Adipocyte (in vitro differentiated cells): ENCODE measurements at regions not wholly inside any gene's neighbourhood (a gene's known extent, or its start where the extent isn't known, plus 50 kb on each side); places are given as distances from the start of the nearest gene placed in this dataset.

ENCODE experiments used
- DNase-seq: peaks from one replicate; pipeline ENCODE4 v3.0.0-alpha.2; 2015; ENCODE audit warnings: low read depth
- H3K27me3 ChIP-seq: replicated peaks from 2 replicates; pipeline ENCODE4 v1.7.0; 2013; ENCODE audit warnings: mild to moderate bottlenecking, low read length, moderate library complexity; ENCODE audit not compliant: control insufficient read depth, insufficient read depth
- H3K36me3 ChIP-seq: 2 replicates; pipeline ENCODE4 v1.7.0; 2013; ENCODE audit warnings: low read length, mild to moderate bottlenecking, moderate library complexity; ENCODE audit not compliant: control insufficient read depth, insufficient read depth, severe bottlenecking
- H3K4me1 ChIP-seq: 2 replicates; pipeline ENCODE4 v1.7.0; 2013; ENCODE audit warnings: mild to moderate bottlenecking, low read length, moderate library complexity; ENCODE audit not compliant: control insufficient read depth, insufficient read depth
- H3K4me3 ChIP-seq: 2 replicates; pipeline ENCODE4 v1.7.0; 2013; ENCODE audit warnings: mild to moderate bottlenecking, low read length, moderate library complexity
- H3K9ac ChIP-seq: 2 replicates; pipeline ENCODE4 v1.7.0; 2013; ENCODE audit warnings: mild to moderate bottlenecking, low read length, moderate library complexity
- H3K9me3 ChIP-seq: 2 replicates; pipeline ENCODE4 v1.7.0; 2013; ENCODE audit warnings: mild to moderate bottlenecking, low read length, moderate library complexity; ENCODE audit not compliant: control insufficient read depth

- Histone ChIP-seq H3K27me3 (no peaks in the 10 kb centered on the region), H3K36me3 (no peaks in the 10 kb centered on the region), H3K9ac (no peak overlapping the region), H3K4me1 (no peaks in the 10 kb centered on the region), H3K4me3 (no peak overlapping the region), H3K9me3 (peaks cover 2% of the 10 kb centered on the region)
- DNase-seq: no peak
Measured at GRCh38 chr7:52297128-52297527, 738.3 kb upstream of the POM121L12 start.

DNA sequence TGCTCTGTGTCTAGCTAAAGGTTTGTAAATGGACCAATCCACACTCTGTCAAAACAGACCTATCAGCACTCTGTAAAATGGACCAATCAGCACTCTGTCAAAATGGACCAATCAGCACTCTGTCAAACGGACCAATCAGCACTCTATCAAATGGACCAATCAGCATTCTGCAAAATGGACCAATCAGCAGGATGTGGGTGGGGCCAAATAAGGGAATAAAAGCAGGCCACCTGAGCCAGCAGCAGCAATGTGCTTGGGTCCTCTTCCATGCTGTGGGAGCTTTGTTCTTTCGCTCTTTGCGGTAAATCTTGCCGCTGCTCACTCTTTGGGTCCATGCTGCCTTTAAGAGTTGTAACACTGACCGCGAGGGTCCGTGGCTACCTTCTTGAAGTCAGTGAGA, 740.5 kb upstream of the POM121L12 start:
- Histone ChIP-seq H3K4me1 (no peaks in the 10 kb centered on the region), H3K4me3 (no peak overlapping the region), H3K9ac (no peak overlapping the region), H3K27me3 (no peaks in the 10 kb centered on the region), H3K9me3 (peaks cover 2% of the 10 kb centered on the region), H3K36me3 (no peaks in the 10 kb centered on the region)
- no peak for DNase-seq

GRCh38 chr7:52289247-52289646, 746.2 kb upstream of the POM121L12 start:
- Histone ChIP-seq H3K4me3 (no peak overlapping the region), H3K9me3 (no peaks in the 10 kb centered on the region), H3K36me3 (no peaks in the 10 kb centered on the region), H3K9ac (no peak overlapping the region), H3K27me3 (no peaks in the 10 kb centered on the region), H3K4me1 (no peaks in the 10 kb centered on the region)
- DNase-seq: no peak

DNA sequence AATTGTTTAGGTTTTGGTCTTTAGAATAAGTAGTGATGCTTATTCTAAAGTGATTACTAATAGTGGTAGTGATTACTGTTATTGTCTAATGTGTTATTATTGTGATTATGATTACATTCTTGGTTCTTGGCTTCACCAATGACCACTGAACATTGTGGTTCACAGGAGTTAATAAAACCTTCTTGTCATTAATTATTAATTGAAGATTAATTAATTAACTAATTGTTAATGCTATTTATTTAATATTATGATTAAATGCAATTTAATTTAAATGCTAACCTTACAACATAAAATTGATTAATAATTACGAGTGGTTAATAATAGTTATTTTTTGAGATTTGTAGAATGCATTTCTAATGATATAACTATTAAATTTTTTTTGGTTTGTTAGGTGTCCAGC, 747.7 kb upstream of the POM121L12 start:
- DNase-seq: no peak
- H3K9me3 ChIP-seq: no peaks in the 10 kb centered on the region
- no peaks in the 10 kb centered on the region for H3K36me3 ChIP-seq
- no peaks in the 10 kb centered on the region for H3K4me1 ChIP-seq
- no peak overlapping the region for H3K9ac ChIP-seq
- no peaks in the 10 kb centered on the region for H3K27me3 ChIP-seq
- H3K4me3 ChIP-seq: no peak overlapping the region

GRCh38 chr7:52285689-52286088, 749.7 kb upstream of the POM121L12 start:
- DNase-seq: no peak
- Histone ChIP-seq H3K9me3 (no peaks in the 10 kb centered on the region), H3K27me3 (no peaks in the 10 kb centered on the region)

DNA sequence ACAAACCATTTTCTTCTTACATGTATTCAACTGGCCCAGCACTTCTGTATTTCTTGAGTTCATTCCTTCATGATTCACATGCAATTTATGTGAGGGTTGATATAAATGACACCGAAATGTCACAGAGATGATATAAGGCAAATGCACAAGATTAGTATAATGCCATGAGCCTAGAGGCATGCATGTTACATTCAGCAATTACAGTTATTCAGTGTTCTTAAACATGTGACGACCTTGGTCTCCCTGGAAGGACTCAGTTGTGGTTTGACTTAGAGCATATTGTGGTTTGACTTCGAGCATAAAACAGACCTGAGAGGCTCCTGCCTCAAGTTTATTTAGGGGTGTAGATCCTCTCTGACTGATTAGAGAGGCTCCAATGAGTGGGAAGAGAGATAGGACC, 752.1 kb upstream of the POM121L12 start:
- H3K9me3 ChIP-seq: no peaks in the 10 kb centered on the region
- no peaks in the 10 kb centered on the region for H3K4me1 ChIP-seq
- no peaks in the 10 kb centered on the region for H3K36me3 ChIP-seq
- no peaks in the 10 kb centered on the region for H3K27me3 ChIP-seq
- H3K9ac ChIP-seq: no peak overlapping the region
- no peak overlapping the region for H3K4me3 ChIP-seq
- no peak for DNase-seq

More at GRCh38 chr7:52285689-52286088, 749.7 kb upstream of the POM121L12 start:
- Histone ChIP-seq H3K4me3 (no peak overlapping the region), H3K4me1 (no peaks in the 10 kb centered on the region), H3K9ac (no peak overlapping the region), H3K36me3 (no peaks in the 10 kb centered on the region)

DNA sequence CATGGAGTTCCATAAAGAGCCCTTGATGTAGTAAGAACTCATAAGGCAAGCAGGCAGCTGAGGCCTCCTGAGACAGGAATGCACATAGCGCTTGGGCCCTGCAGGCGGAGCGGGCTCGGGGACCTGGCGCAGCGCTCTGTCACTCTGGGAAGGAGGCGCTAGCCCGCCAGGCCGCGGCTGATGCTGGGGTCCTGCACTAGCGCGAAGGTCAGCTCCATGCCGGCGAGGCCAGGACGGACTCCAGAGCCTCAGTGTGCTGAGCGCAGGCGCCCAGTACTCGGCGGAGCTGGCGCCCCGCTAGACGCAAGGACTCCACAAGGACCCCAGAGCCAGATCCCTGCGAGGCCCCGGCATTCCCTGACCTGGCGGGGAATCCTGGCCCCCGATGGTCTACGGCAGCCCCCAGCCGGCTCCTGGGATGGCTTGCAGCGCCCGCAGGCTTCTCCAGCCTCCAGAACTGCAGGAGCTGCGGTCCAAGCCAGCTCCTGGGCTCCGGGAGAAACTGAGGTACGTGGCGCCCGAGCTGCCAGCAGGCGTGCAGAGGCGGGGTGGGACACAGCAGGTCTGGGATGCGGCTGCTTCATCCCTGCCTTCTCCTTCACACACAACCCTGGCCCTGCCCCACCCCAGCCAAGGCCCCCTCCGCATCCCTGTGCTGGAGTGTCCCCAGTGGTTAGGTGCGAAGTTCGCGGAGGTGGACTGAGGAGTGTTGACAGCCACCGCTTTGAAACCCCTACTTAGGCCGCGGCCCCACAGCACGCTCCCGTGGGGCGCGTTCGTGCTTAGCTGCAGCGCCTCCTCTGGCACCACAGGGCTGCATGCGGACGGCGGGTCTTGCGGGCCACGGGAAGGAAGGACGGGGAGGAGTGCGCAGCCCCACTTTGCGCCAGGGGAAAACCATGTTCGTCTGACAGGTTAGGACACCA, 761.5 kb upstream of the POM121L12 start:
- no peaks in the 10 kb centered on the region for H3K36me3 ChIP-seq
- no peak overlapping the region for H3K9ac ChIP-seq
- H3K4me3 ChIP-seq: no peak overlapping the region
- DNase-seq: no peak
- no peaks in the 10 kb centered on the region for H3K9me3 ChIP-seq
- H3K27me3 ChIP-seq: no peaks in the 10 kb centered on the region
- no peaks in the 10 kb centered on the region for H3K4me1 ChIP-seq

- Histone ChIP-seq H3K4me3 (no peak overlapping the region), H3K9me3 (no peaks in the 10 kb centered on the region), H3K4me1 (no peaks in the 10 kb centered on the region), H3K9ac (no peak overlapping the region), H3K36me3 (no peaks in the 10 kb centered on the region), H3K27me3 (no peaks in the 10 kb centered on the region)
- no peak for DNase-seq
Measured at GRCh38 chr7:52271703-52272102, 763.7 kb upstream of the POM121L12 start.

- H3K36me3 ChIP-seq: no peaks in the 10 kb centered on the region
- H3K27me3 ChIP-seq: no peaks in the 10 kb centered on the region
- DNase-seq: no peak
- H3K9me3 ChIP-seq: no peaks in the 10 kb centered on the region
- no peak overlapping the region for H3K9ac ChIP-seq
- no peak overlapping the region for H3K4me3 ChIP-seq
- no peaks in the 10 kb centered on the region for H3K4me1 ChIP-seq
Measured at GRCh38 chr7:52270301-52270700, 765.1 kb upstream of the POM121L12 start.

- Histone ChIP-seq H3K9me3 (no peaks in the 10 kb centered on the region), H3K4me1 (no peaks in the 10 kb centered on the region), H3K27me3 (no peaks in the 10 kb centered on the region), H3K36me3 (no peaks in the 10 kb centered on the region), H3K4me3 (no peak overlapping the region), H3K9ac (no peak overlapping the region)
- DNase-seq: no peak
Measured at GRCh38 chr7:52269669-52270068, 765.8 kb upstream of the POM121L12 start.

GRCh38 chr7:52261057-52261456, 774.4 kb upstream of the POM121L12 start:
- Histone ChIP-seq H3K36me3 (no peaks in the 10 kb centered on the region), H3K27me3 (no peaks in the 10 kb centered on the region), H3K4me3 (no peak overlapping the region), H3K9me3 (no peaks in the 10 kb centered on the region), H3K4me1 (no peaks in the 10 kb centered on the region), H3K9ac (no peak overlapping the region)
- DNase-seq: no peak
